ENCODE measurements at regions not wholly inside any gene's neighbourhood (a gene's known extent, or its start where the extent isn't known, plus 50 kb on each side); places are given as distances from the start of the nearest gene placed in this dataset.

- TF ChIP-seq EP300 (IDR thresholded peaks at IDR 0.05; ENCODE audit: low read depth in 2 of 2, low read length in 2 of 2) (no peak), EP300 (CRISPR knock-in tag; IDR thresholded peaks at IDR 0.05; ENCODE audit: borderline replicate concordance) (no peak), GABPA (IDR thresholded peaks at IDR 0.05; ENCODE audit: low read depth, low read length) (no peak), GABPA (CRISPR knock-in tag; IDR thresholded peaks at IDR 0.05; ENCODE audit: low read depth) (no peak), HDAC6 (IDR thresholded peaks at IDR 0.05; ENCODE audit: low read depth, low read length) (no peak), FOXM1 (CRISPR knock-in tag; IDR thresholded peaks at IDR 0.05) (no peak), NKX3-1 (CRISPR knock-in tag; IDR thresholded peaks at IDR 0.05) (no peak), U2AF2 (IDR thresholded peaks at IDR 0.05; ENCODE audit: low read depth, low read length) (no peak), SNAPC2 (CRISPR knock-in tag; IDR thresholded peaks at IDR 0.05) (no peak), MAFK (conservative IDR thresholded peaks at IDR 0.05 in 1 of 2, IDR thresholded peaks at IDR 0.05 in 1 of 2; ENCODE audit: low read length in 2 of 2) (no peak), LRRFIP1 (CRISPR knock-in tag; conservative IDR thresholded peaks at IDR 0.05) (no peak), ARNTL (CRISPR knock-in tag; IDR thresholded peaks at IDR 0.05) (no peak)
- TF ChIP-seq, protein P1, sequence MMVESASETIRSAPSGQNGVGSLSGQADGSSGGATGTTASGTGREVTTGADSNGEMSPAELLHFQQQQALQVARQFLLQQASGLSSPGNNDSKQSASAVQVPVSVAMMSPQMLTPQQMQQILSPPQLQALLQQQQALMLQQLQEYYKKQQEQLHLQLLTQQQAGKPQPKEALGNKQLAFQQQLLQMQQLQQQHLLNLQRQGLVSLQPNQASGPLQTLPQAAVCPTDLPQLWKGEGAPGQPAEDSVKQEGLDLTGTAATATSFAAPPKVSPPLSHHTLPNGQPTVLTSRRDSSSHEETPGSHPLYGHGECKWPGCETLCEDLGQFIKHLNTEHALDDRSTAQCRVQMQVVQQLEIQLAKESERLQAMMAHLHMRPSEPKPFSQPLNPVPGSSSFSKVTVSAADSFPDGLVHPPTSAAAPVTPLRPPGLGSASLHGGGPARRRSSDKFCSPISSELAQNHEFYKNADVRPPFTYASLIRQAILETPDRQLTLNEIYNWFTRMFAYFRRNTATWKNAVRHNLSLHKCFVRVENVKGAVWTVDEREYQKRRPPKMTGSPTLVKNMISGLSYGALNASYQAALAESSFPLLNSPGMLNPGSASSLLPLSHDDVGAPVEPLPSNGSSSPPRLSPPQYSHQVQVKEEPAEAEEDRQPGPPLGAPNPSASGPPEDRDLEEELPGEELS (CRISPR knock-in tag; IDR thresholded peaks at IDR 0.05), result no peak
Measured at GRCh38 chr10:81524467-81524866, 350.5 kb upstream of the NRG3 start.

Data from HepG2 (cell line).